Caco-2 (cell line): ENCODE measurements at regions not wholly inside any gene's neighbourhood (a gene's known extent, or its start where the extent isn't known, plus 50 kb on each side); places are given as distances from the start of the nearest gene placed in this dataset.

Source experiments
- BruUV-seq: library from RNA; stranded (reverse); fragments of 400-500 nt; replicated peaks from 2 replicates; lab custom pipeline; 2021; lab: Mats Ljungman, UMichigan
- CTCF ChIA-PET: fragments of 300-600 bp; sonication (Branson Sonifier 250); formaldehyde crosslinking; loops from one replicate; lab custom pipeline; 2022; ENCODE audit warnings: antibody characterized with exemption; lab: Charles Lee
- POLR2A ChIA-PET: fragments of 300-600 bp; sonication (Branson Sonifier 250); formaldehyde crosslinking; loops from one replicate; lab custom pipeline; 2022; ENCODE audit warnings: antibody characterized with exemption; lab: Charles Lee
- DNase-seq, 2 experiments: peaks; one replicate each; pipeline versions ENCODE4 v3.0.0 to v3.0.0-alpha.2; 2020 to 2022
- H3K27me3 ChIP-seq: replicated peaks from 2 replicates; pipeline ENCODE4 v1.6.0; 2011; ENCODE audit warnings: low read length; ENCODE audit not compliant: control insufficient read depth, insufficient read depth
- H3K36me3 ChIP-seq: 2 replicates; pipeline ENCODE4 v1.5.1; 2011; ENCODE audit warnings: low read length; ENCODE audit not compliant: control insufficient read depth, insufficient read depth
- H3K4me1 ChIP-seq: fragments of 250-450 bp; sonication (Bioruptor Pico); 2 replicates; pipeline ENCODE4 v1.5.1; 2020; ENCODE audit warnings: mild to moderate bottlenecking
- H3K4me3 ChIP-seq: 2 replicates; pipeline ENCODE4 v1.5.1; 2011; ENCODE audit warnings: low read depth, mild to moderate bottlenecking, control low read depth, low read length
- H3K9me3 ChIP-seq: fragments of 250-450 bp; sonication (Bioruptor Pico); 2 replicates; pipeline ENCODE4 v1.5.1; 2020; ENCODE audit warnings: mild to moderate bottlenecking, moderate library complexity
- H3K27ac Mint-ChIP-seq: one replicate; pipeline ENCODE4 v1.8.0; 2022; ENCODE audit warnings: mixed read lengths; ENCODE audit not compliant: unreplicated experiment
- H3K27me3 Mint-ChIP-seq: one replicate; pipeline ENCODE4 v1.8.0; 2022; ENCODE audit warnings: mixed read lengths; ENCODE audit not compliant: insufficient read depth, unreplicated experiment
- H3K36me3 Mint-ChIP-seq: one replicate; pipeline ENCODE4 v1.8.0; 2022; ENCODE audit warnings: mild to moderate bottlenecking, mixed read lengths; ENCODE audit not compliant: insufficient read depth, unreplicated experiment
- H3K4me1 Mint-ChIP-seq: one replicate; pipeline ENCODE4 v1.8.0; 2022; ENCODE audit warnings: low read depth, mixed read lengths; ENCODE audit not compliant: unreplicated experiment
- H3K4me3 Mint-ChIP-seq: one replicate; pipeline ENCODE4 v1.8.0; 2022; ENCODE audit warnings: mild to moderate bottlenecking, moderate library complexity, mixed read lengths; ENCODE audit not compliant: unreplicated experiment
- H3K9me3 Mint-ChIP-seq: one replicate; pipeline ENCODE4 v1.8.0; 2022; ENCODE audit warnings: mixed read lengths; ENCODE audit not compliant: unreplicated experiment
- intact Hi-C: fragments of 100-400 bp; cut with micrococcal nuclease; formaldehyde crosslinking; loops from one replicate; pipeline ENCODE4 v1.10.0; 2022; ENCODE audit not compliant: unreplicated experiment
- TF ChIP-seq, protein P1 (sequence below), 2 experiments: fragments of 200-600 bp in 1 of 2; IDR thresholded peaks; 1 replicate in 1 of 2; 2 replicates in 1 of 2; pipeline versions ENCODE4 v1.5.1 to v1.8.0; 2011 to 2022; ENCODE audit warnings: antibody characterized with exemption in 1 of 2, control low read depth in 1 of 2, inconsistent platforms in 1 of 2, low read depth in 1 of 2, low read length in 1 of 2, mild to moderate bottlenecking in 1 of 2, moderate library complexity in 1 of 2; ENCODE audit not compliant: insufficient read depth in 1 of 2, severe bottlenecking in 1 of 2, unreplicated experiment in 1 of 2

DNA sequence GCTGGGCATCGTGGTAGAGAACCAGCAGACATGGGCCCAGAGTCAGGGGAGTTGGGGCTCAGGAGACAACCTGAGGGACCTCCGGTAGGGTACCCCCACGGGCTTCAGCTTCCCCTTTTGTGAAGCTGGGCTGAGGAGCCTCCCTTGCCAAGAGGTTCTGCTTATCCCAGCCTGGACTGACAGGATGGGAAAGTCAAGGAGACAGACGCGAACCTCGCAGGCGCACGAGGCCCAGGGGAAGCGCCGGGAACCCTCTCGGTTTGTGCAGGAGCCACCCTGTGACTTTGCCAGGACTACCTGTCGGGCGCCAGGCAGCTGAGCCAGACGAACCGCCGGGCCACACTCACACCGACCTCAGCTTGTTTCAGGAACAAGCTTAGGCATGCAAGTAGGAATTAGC is 566.1 kb downstream of the BRD1 start:
- intact Hi-C loops, result no loop called here
- Mint-ChIP-seq H3K36me3 (no peaks in the 10 kb centered on the region), H3K9me3 (no peaks in the 10 kb centered on the region), H3K27me3 (peaks cover 22% of the 10 kb centered on the region), H3K27ac (no peak overlapping the region), H3K4me3 (no peak overlapping the region), H3K4me1 (no peaks in the 10 kb centered on the region)
- H3K4me1 ChIP-seq, result no peaks in the 10 kb centered on the region
- ChIA-PET CTCF (no interaction called here), POLR2A (no interaction called here)
- H3K4me3 ChIP-seq, result no peak overlapping the region
- no peaks in the 10 kb centered on the region for H3K36me3 ChIP-seq
- TF ChIP-seq, protein P1, sequence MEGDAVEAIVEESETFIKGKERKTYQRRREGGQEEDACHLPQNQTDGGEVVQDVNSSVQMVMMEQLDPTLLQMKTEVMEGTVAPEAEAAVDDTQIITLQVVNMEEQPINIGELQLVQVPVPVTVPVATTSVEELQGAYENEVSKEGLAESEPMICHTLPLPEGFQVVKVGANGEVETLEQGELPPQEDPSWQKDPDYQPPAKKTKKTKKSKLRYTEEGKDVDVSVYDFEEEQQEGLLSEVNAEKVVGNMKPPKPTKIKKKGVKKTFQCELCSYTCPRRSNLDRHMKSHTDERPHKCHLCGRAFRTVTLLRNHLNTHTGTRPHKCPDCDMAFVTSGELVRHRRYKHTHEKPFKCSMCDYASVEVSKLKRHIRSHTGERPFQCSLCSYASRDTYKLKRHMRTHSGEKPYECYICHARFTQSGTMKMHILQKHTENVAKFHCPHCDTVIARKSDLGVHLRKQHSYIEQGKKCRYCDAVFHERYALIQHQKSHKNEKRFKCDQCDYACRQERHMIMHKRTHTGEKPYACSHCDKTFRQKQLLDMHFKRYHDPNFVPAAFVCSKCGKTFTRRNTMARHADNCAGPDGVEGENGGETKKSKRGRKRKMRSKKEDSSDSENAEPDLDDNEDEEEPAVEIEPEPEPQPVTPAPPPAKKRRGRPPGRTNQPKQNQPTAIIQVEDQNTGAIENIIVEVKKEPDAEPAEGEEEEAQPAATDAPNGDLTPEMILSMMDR (IDR thresholded peaks at IDR 0.05; ENCODE audit: insufficient read depth in 1 of 2, low read depth in 1 of 2, low read length in 1 of 2, severe bottlenecking in 1 of 2, unreplicated experiment in 1 of 2), result no peak
- H3K9me3 ChIP-seq, result no peaks in the 10 kb centered on the region
- H3K27me3 ChIP-seq, result no peaks in the 10 kb centered on the region
- no TSS peak for BruUV-seq
- no peak for DNase-seq

DNA sequence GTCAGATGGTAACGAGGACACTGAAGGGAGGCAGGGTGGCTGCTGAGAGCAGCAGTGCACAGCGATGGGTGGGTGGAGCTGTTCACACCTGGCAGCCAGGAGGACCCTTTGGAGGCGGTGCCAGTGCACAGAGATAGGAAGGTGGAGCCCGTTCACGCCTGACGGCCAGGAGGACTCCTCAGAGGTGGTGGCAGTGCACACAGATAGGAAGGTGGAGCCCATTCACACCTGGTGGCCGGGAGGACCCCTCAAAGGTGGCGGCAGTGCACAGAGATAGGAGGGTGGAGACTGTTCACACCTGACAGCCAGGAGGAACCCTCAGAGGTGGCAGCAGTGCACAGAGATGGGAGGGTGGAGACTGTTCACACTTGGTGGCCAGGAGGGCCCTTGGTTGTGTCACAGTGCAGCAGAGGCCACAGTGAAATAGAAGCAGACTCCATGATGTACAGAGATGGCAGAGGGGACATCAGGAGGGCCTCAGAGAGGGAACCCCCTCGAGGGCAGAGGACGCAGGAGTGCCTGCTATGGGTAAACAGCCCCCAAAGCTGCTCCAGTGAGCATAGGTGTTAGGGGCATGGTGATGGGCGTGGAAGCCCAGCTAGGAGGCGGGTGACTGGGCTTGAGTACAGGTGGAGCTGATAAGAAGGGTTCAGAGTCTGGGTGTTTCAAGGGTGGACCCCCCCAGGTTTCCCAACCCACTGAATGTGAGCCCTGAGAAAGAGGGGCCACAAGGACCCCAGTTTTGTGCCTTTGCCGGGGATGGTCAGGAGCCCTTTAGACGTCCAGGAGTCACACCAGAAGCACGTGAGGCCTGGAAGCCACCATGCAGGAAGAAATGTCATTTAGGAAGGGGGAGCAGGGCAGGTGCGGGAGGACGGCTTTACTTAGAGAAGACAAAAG is 566.7 kb downstream of the BRD1 start:
- ChIA-PET CTCF (no interaction called here), POLR2A (no interaction called here)
- H3K4me3 ChIP-seq, result no peak overlapping the region
- no peak overlapping the region for H3K4me3 Mint-ChIP-seq
- no peaks in the 10 kb centered on the region for H3K36me3 ChIP-seq
- no peaks in the 10 kb centered on the region for H3K4me1 ChIP-seq
- no peaks in the 10 kb centered on the region for H3K27me3 ChIP-seq
- H3K9me3 Mint-ChIP-seq, result no peaks in the 10 kb centered on the region
- H3K27ac Mint-ChIP-seq, result no peak overlapping the region
- no peaks in the 10 kb centered on the region for H3K4me1 Mint-ChIP-seq
- intact Hi-C loops, result no loop called here
- DNase-seq, result no peak
- no TSS peak for BruUV-seq
- H3K36me3 Mint-ChIP-seq, result no peaks in the 10 kb centered on the region
- no peaks in the 10 kb centered on the region for H3K9me3 ChIP-seq
- H3K27me3 Mint-ChIP-seq, result peaks cover 20% of the 10 kb centered on the region
- TF ChIP-seq, protein P1 (IDR thresholded peaks at IDR 0.05; ENCODE audit: insufficient read depth in 1 of 2, low read depth in 1 of 2, low read length in 1 of 2, severe bottlenecking in 1 of 2, unreplicated experiment in 1 of 2), result no peak

DNA sequence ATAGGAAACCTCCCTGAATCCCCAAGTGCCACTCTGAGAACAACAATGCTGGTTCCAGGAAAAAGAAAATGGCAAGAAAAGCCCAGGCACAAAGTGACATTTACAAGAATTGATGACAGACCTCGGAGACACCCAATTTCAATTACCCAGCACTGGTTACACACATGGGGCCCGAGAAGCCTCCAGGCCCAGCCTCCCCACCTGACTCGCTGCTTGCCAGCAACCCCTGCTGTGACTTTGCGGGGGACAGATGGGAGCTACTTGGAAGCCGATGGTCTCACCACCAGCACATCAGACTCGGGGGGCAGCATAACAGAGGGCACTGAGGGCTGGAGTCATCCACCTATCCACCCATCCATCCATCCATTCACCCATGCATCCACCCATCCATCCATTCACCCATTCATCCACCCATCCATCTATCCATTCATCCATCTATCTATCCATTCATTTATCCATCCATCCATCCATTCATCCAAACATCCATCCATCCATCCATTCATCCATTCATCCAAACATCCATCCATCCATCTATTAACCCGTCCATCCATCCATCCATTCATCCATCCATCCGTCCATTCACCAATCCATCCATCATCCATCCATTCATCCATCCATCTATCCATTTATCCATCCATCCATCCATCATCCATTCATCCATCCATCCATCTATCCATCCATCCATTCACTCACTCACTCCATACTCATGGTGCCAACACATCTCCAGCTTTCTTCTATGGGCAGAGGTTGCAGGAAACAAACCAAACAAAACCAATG is 567.6 kb downstream of the BRD1 start:
- TF ChIP-seq, protein P1 (IDR thresholded peaks at IDR 0.05; ENCODE audit: insufficient read depth in 1 of 2, low read depth in 1 of 2, low read length in 1 of 2, severe bottlenecking in 1 of 2, unreplicated experiment in 1 of 2), result no peak
- Histone ChIP-seq H3K4me1 (no peaks in the 10 kb centered on the region), H3K4me3 (no peak overlapping the region), H3K27me3 (no peaks in the 10 kb centered on the region), H3K9me3 (no peaks in the 10 kb centered on the region), H3K36me3 (no peaks in the 10 kb centered on the region)
- no peak for DNase-seq
- ChIA-PET POLR2A (no interaction called here), CTCF (no interaction called here)
- Mint-ChIP-seq H3K4me3 (no peak overlapping the region), H3K27ac (no peak overlapping the region), H3K36me3 (no peaks in the 10 kb centered on the region), H3K9me3 (no peaks in the 10 kb centered on the region), H3K4me1 (no peaks in the 10 kb centered on the region), H3K27me3 (peaks cover 17% of the 10 kb centered on the region)
- BruUV-seq, result no TSS peak
- intact Hi-C loops, result no loop called here
